Stimulated activated naive CD8-positive, alpha-beta T cell treated with anti-CD3 and anti-CD28 coated beads, Interleukin-15, Interleukin-2, amounts not matched to agents 100 ng/mL and 50 ng/mL, for 24 hours (primary cell): ENCODE measurements at regions not wholly inside any gene's neighbourhood (a gene's known extent, or its start where the extent isn't known, plus 50 kb on each side); places are given as distances from the start of the nearest gene placed in this dataset.

ENCODE experiments used
- H3K27ac Mint-ChIP-seq: one replicate; pipeline ENCODE4 v1.8.0; 2021; ENCODE audit warnings: mild to moderate bottlenecking, mixed read lengths
- H3K27me3 Mint-ChIP-seq: one replicate; pipeline ENCODE4 v1.8.0; 2021; ENCODE audit warnings: mixed read lengths
- H3K36me3 Mint-ChIP-seq: one replicate; pipeline ENCODE4 v1.8.0; 2021; ENCODE audit warnings: low read depth, mixed read lengths
- H3K4me1 Mint-ChIP-seq: one replicate; pipeline ENCODE4 v1.8.0; 2021; ENCODE audit warnings: low read depth, mixed read lengths
- H3K4me3 Mint-ChIP-seq: one replicate; pipeline ENCODE4 v1.8.0; 2021; ENCODE audit warnings: mild to moderate bottlenecking, mixed read lengths
- H3K9me3 Mint-ChIP-seq: one replicate; pipeline ENCODE4 v1.8.0; 2021; ENCODE audit warnings: mixed read lengths

- Mint-ChIP-seq H3K27ac (no peak overlapping the region), H3K36me3 (no peaks in the 10 kb centered on the region), H3K4me3 (no peak overlapping the region), H3K4me1 (peaks cover 36% of the 10 kb centered on the region), H3K9me3 (no peaks in the 10 kb centered on the region), H3K27me3 (no peaks in the 10 kb centered on the region)
These were observed 519.8 kb downstream of the TLE4 start for GRCh38 chr9:80091526-80091925.

GRCh38 chr9:80090317-80090716 is 518.6 kb downstream of the TLE4 start:
- Mint-ChIP-seq H3K9me3 (peaks cover 3% of the 10 kb centered on the region), H3K27me3 (no peaks in the 10 kb centered on the region)

GRCh38 chr9:80086822-80087345 is 515.1 kb downstream of the TLE4 start:
- Mint-ChIP-seq H3K27me3 (no peaks in the 10 kb centered on the region), H3K4me3 (peak overlapping the region; percentile 11), H3K27ac (peak overlapping the region; percentile 88), H3K9me3 (peaks cover 4% of the 10 kb centered on the region), H3K36me3 (no peaks in the 10 kb centered on the region), H3K4me1 (peaks cover 45% of the 10 kb centered on the region)

More at GRCh38 chr9:80090317-80090716, 518.6 kb downstream of the TLE4 start:
- Mint-ChIP-seq H3K27ac (no peak overlapping the region), H3K4me3 (no peak overlapping the region), H3K36me3 (no peaks in the 10 kb centered on the region), H3K4me1 (peaks cover 48% of the 10 kb centered on the region)

- H3K27ac Mint-ChIP-seq, result peak overlapping the region; percentile 88
- H3K36me3 Mint-ChIP-seq, result no peaks in the 10 kb centered on the region
- no peak overlapping the region for H3K4me3 Mint-ChIP-seq
- no peaks in the 10 kb centered on the region for H3K27me3 Mint-ChIP-seq
- H3K9me3 Mint-ChIP-seq, result peaks cover 4% of the 10 kb centered on the region
- H3K4me1 Mint-ChIP-seq, result peaks cover 45% of the 10 kb centered on the region
These were observed 514.6 kb downstream of the TLE4 start for GRCh38 chr9:80086386-80086785.

- Mint-ChIP-seq H3K9me3 (peaks cover 4% of the 10 kb centered on the region), H3K27me3 (no peaks in the 10 kb centered on the region), H3K4me3 (no peak overlapping the region), H3K36me3 (no peaks in the 10 kb centered on the region), H3K4me1 (peaks cover 45% of the 10 kb centered on the region), H3K27ac (peak overlapping the region; percentile 88)
These were observed 513.9 kb downstream of the TLE4 start for GRCh38 chr9:80085668-80086067.

- H3K4me1 Mint-ChIP-seq, result peaks cover 47% of the 10 kb centered on the region
- no peaks in the 10 kb centered on the region for H3K36me3 Mint-ChIP-seq
- no peak overlapping the region for H3K4me3 Mint-ChIP-seq
- peaks cover 9% of the 10 kb centered on the region for H3K9me3 Mint-ChIP-seq
- H3K27me3 Mint-ChIP-seq, result no peaks in the 10 kb centered on the region
- H3K27ac Mint-ChIP-seq, result no peak overlapping the region
These were observed 510.4 kb downstream of the TLE4 start for GRCh38 chr9:80082213-80082612.

- H3K9me3 Mint-ChIP-seq, result peaks cover 10% of the 10 kb centered on the region
- no peaks in the 10 kb centered on the region for H3K36me3 Mint-ChIP-seq
- H3K27me3 Mint-ChIP-seq, result no peaks in the 10 kb centered on the region
- peaks cover 33% of the 10 kb centered on the region for H3K4me1 Mint-ChIP-seq
- no peak overlapping the region for H3K4me3 Mint-ChIP-seq
- no peak overlapping the region for H3K27ac Mint-ChIP-seq
These were observed 507.1 kb downstream of the TLE4 start for GRCh38 chr9:80078826-80079225.

- peaks cover 10% of the 10 kb centered on the region for H3K9me3 Mint-ChIP-seq
- H3K36me3 Mint-ChIP-seq, result no peaks in the 10 kb centered on the region
- H3K27ac Mint-ChIP-seq, result no peak overlapping the region
- no peaks in the 10 kb centered on the region for H3K27me3 Mint-ChIP-seq
- H3K4me1 Mint-ChIP-seq, result peaks cover 24% of the 10 kb centered on the region
- H3K4me3 Mint-ChIP-seq, result no peak overlapping the region
These were observed 505.3 kb downstream of the TLE4 start for GRCh38 chr9:80077059-80077458.

GRCh38 chr9:80076162-80076561 is 504.4 kb downstream of the TLE4 start:
- Mint-ChIP-seq H3K36me3 (no peaks in the 10 kb centered on the region), H3K27ac (no peak overlapping the region), H3K27me3 (no peaks in the 10 kb centered on the region), H3K9me3 (peaks cover 10% of the 10 kb centered on the region), H3K4me3 (no peak overlapping the region), H3K4me1 (peaks cover 24% of the 10 kb centered on the region)

GRCh38 chr9:80074439-80074838 is 502.7 kb downstream of the TLE4 start:
- Mint-ChIP-seq H3K27ac (no peak overlapping the region), H3K4me1 (peaks cover 30% of the 10 kb centered on the region), H3K9me3 (peaks cover 6% of the 10 kb centered on the region), H3K27me3 (no peaks in the 10 kb centered on the region), H3K4me3 (no peak overlapping the region), H3K36me3 (no peaks in the 10 kb centered on the region)

- no peaks in the 10 kb centered on the region for H3K36me3 Mint-ChIP-seq
- no peak overlapping the region for H3K27ac Mint-ChIP-seq
- no peak overlapping the region for H3K4me3 Mint-ChIP-seq
- H3K9me3 Mint-ChIP-seq, result peaks cover 6% of the 10 kb centered on the region
- H3K4me1 Mint-ChIP-seq, result peaks cover 20% of the 10 kb centered on the region
- peaks cover 8% of the 10 kb centered on the region for H3K27me3 Mint-ChIP-seq
These were observed 500.7 kb downstream of the TLE4 start for GRCh38 chr9:80072451-80072850.

- no peak overlapping the region for H3K27ac Mint-ChIP-seq
- peaks cover 16% of the 10 kb centered on the region for H3K27me3 Mint-ChIP-seq
- H3K4me1 Mint-ChIP-seq, result peaks cover 6% of the 10 kb centered on the region
- no peak overlapping the region for H3K4me3 Mint-ChIP-seq
- H3K9me3 Mint-ChIP-seq, result no peaks in the 10 kb centered on the region
- H3K36me3 Mint-ChIP-seq, result no peaks in the 10 kb centered on the region
These were observed 498.4 kb downstream of the TLE4 start for GRCh38 chr9:80070071-80070742.

- Mint-ChIP-seq H3K4me1 (peaks cover 6% of the 10 kb centered on the region), H3K27me3 (peaks cover 16% of the 10 kb centered on the region), H3K9me3 (no peaks in the 10 kb centered on the region), H3K4me3 (no peak overlapping the region), H3K36me3 (no peaks in the 10 kb centered on the region), H3K27ac (no peak overlapping the region)
These were observed 495.2 kb downstream of the TLE4 start for GRCh38 chr9:80066931-80067330.

GRCh38 chr9:80062567-80062966 is 490.8 kb downstream of the TLE4 start:
- H3K36me3 Mint-ChIP-seq, result no peaks in the 10 kb centered on the region
- H3K27ac Mint-ChIP-seq, result no peak overlapping the region
- no peak overlapping the region for H3K4me3 Mint-ChIP-seq
- H3K27me3 Mint-ChIP-seq, result peaks cover 9% of the 10 kb centered on the region
- H3K4me1 Mint-ChIP-seq, result no peaks in the 10 kb centered on the region
- peaks cover 7% of the 10 kb centered on the region for H3K9me3 Mint-ChIP-seq

GRCh38 chr9:80061940-80062339 is 490.2 kb downstream of the TLE4 start:
- H3K36me3 Mint-ChIP-seq, result no peaks in the 10 kb centered on the region

GRCh38 chr9:80061096-80061495 is 489.3 kb downstream of the TLE4 start:
- Mint-ChIP-seq H3K36me3 (no peaks in the 10 kb centered on the region), H3K9me3 (peaks cover 7% of the 10 kb centered on the region), H3K4me3 (no peak overlapping the region), H3K4me1 (no peaks in the 10 kb centered on the region), H3K27me3 (no peaks in the 10 kb centered on the region), H3K27ac (no peak overlapping the region)

More at GRCh38 chr9:80061940-80062339, 490.2 kb downstream of the TLE4 start:
- Mint-ChIP-seq H3K9me3 (peaks cover 7% of the 10 kb centered on the region), H3K4me3 (no peak overlapping the region), H3K27me3 (peaks cover 5% of the 10 kb centered on the region), H3K4me1 (no peaks in the 10 kb centered on the region), H3K27ac (peak overlapping the region; percentile 22)
